Testis (tissue), 2 donors: ENCODE measurements at regions not wholly inside any gene's neighbourhood (a gene's known extent, or its start where the extent isn't known, plus 50 kb on each side); places are given as distances from the start of the nearest gene placed in this dataset.

Source experiments
- POLR2A ChIP-seq: fragments of 450-650 bp; IDR thresholded peaks from one replicate; pipeline ENCODE4 v1.6.1; 2017; ENCODE audit warnings: antibody characterized with exemption, mild to moderate bottlenecking, moderate library complexity
- TF ChIP-seq, protein P1 (sequence below), 3 experiments: fragments of 450-650 bp in 2 of 3; fragments of 200-600 bp in 1 of 3; sonication (generic) in 1 of 3; IDR thresholded peaks; one replicate each; pipeline ENCODE4 v1.5.1; 2016 to 2019; ENCODE audit warnings: antibody characterized with exemption in 3 of 3, mild to moderate bottlenecking in 2 of 3, moderate library complexity in 1 of 3

GRCh38 chr14:97945631-97946030 lies 1148.4 kb downstream of the VRK1 start:
- no peak for TF ChIP-seq POLR2A
- TF ChIP-seq, protein P1, sequence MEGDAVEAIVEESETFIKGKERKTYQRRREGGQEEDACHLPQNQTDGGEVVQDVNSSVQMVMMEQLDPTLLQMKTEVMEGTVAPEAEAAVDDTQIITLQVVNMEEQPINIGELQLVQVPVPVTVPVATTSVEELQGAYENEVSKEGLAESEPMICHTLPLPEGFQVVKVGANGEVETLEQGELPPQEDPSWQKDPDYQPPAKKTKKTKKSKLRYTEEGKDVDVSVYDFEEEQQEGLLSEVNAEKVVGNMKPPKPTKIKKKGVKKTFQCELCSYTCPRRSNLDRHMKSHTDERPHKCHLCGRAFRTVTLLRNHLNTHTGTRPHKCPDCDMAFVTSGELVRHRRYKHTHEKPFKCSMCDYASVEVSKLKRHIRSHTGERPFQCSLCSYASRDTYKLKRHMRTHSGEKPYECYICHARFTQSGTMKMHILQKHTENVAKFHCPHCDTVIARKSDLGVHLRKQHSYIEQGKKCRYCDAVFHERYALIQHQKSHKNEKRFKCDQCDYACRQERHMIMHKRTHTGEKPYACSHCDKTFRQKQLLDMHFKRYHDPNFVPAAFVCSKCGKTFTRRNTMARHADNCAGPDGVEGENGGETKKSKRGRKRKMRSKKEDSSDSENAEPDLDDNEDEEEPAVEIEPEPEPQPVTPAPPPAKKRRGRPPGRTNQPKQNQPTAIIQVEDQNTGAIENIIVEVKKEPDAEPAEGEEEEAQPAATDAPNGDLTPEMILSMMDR (IDR thresholded peaks at IDR 0.05), result no peak
